Stimulated activated CD4-positive, alpha-beta T cell treated with anti-CD3 and anti-CD28 coated beads, Interleukin-1b, Interleukin-23, amount 100 ng/mL, for 1 hour (primary cell): ENCODE measurements at regions not wholly inside any gene's neighbourhood (a gene's known extent, or its start where the extent isn't known, plus 50 kb on each side); places are given as distances from the start of the nearest gene placed in this dataset.
"Not testable (repeated sequence)": the region's sequence is repeated elsewhere in the genome, so short reads cannot be mapped to it uniquely, and the experiment has no call there.

Source experiments
- DNase-seq, 2 donors: peaks; one replicate each; pipeline ENCODE4 v3.0.0-alpha.2; 2020; ENCODE audit warnings: low read depth in 2 of 2

- not testable (repeated sequence) for DNase-seq
These were observed 168.5 kb upstream of the FAM72C start for GRCh38 chr1:144140243-144140642.

GRCh38 chr1:144105006-144105405, 133.2 kb upstream of the FAM72C start:
- not testable (repeated sequence) for DNase-seq

- DNase-seq: peak in 1 of 2 donors; percentile 16
These were observed 132.4 kb upstream of the FAM72C start for GRCh38 chr1:144104000-144104677.

GRCh38 chr1:144103156-144103880, 131.5 kb upstream of the FAM72C start:
- peak in 1 of 2 donors; percentile 29 for DNase-seq

- peak in 1 of 2 donors; percentile 0 for DNase-seq
These were observed 130.4 kb upstream of the FAM72C start for GRCh38 chr1:144102046-144102745.

GRCh38 chr1:144101397-144102045, 129.7 kb upstream of the FAM72C start:
- peak in 1 of 2 donors; percentile 0 for DNase-seq

- DNase-seq: not testable (repeated sequence)
These were observed 105.5 kb upstream of the FAM72C start for GRCh38 chr1:144077167-144077841.

- DNase-seq: not testable (repeated sequence)
These were observed 104.9 kb upstream of the FAM72C start for GRCh38 chr1:144076646-144077045.

- DNase-seq: not testable (repeated sequence)
These were observed 98.7 kb upstream of the FAM72C start for GRCh38 chr1:144070394-144071053.

GRCh38 chr1:144067042-144067441, 95.3 kb upstream of the FAM72C start:
- DNase-seq: not testable (repeated sequence)

- DNase-seq: not testable (repeated sequence)
These were observed 94.5 kb upstream of the FAM72C start for GRCh38 chr1:144066071-144066813.

GRCh38 chr1:144065299-144066060, 93.7 kb upstream of the FAM72C start:
- DNase-seq: not testable (repeated sequence)

GRCh38 chr1:144049365-144049764, 77.6 kb upstream of the FAM72C start:
- DNase-seq: not testable (repeated sequence)

GRCh38 chr1:144046645-144047044, 74.9 kb upstream of the FAM72C start:
- DNase-seq: not testable (repeated sequence)

GRCh38 chr1:144045751-144046546, 74.2 kb upstream of the FAM72C start:
- DNase-seq: not testable (repeated sequence)

- not testable (repeated sequence) for DNase-seq
These were observed 70.5 kb upstream of the FAM72C start for GRCh38 chr1:144042251-144042650.

- not testable (repeated sequence) for DNase-seq
These were observed 68.5 kb upstream of the FAM72C start for GRCh38 chr1:144040293-144040692.

GRCh38 chr1:144034045-144034444, 62.3 kb upstream of the FAM72C start:
- DNase-seq: not testable (repeated sequence)
